ENCODE measurements at regions not wholly inside any gene's neighbourhood (a gene's known extent, or its start where the extent isn't known, plus 50 kb on each side); places are given as distances from the start of the nearest gene placed in this dataset.

- no peaks in the 10 kb centered on the region for H3K4me1 Mint-ChIP-seq
- no peaks in the 10 kb centered on the region for H3K36me3 Mint-ChIP-seq
- H3K27ac Mint-ChIP-seq, result no peak overlapping the region
- H3K4me3 Mint-ChIP-seq, result no peak overlapping the region
- peaks cover 3% of the 10 kb centered on the region for H3K9me3 Mint-ChIP-seq
- peaks cover 12% of the 10 kb centered on the region for H3K27me3 Mint-ChIP-seq (ENCODE audit: low read depth)
- no peak for TF ChIP-seq CTCF (IDR thresholded peaks at IDR 0.05; ENCODE audit: unreplicated experiment)
- peak in 1 of 2 experiments; percentile 44 for DNase-seq (ENCODE audit: low spot score in 2 of 2, unreplicated experiment in 2 of 2)
Observed at GRCh38 chr1:112172294-112172882, 182.9 kb upstream of the KCND3 start.

GRCh38 chr1:112177314-112177713, 187.8 kb upstream of the KCND3 start:
- no peak for DNase-seq (ENCODE audit: low spot score in 2 of 2, unreplicated experiment in 2 of 2)
- no peak for TF ChIP-seq CTCF (IDR thresholded peaks at IDR 0.05; ENCODE audit: unreplicated experiment)
- Mint-ChIP-seq H3K36me3 (no peaks in the 10 kb centered on the region), H3K27me3 (ENCODE audit: low read depth) (peaks cover 11% of the 10 kb centered on the region), H3K27ac (no peak overlapping the region), H3K4me1 (no peaks in the 10 kb centered on the region), H3K4me3 (no peak overlapping the region), H3K9me3 (peaks cover under 1% of the 10 kb centered on the region)

- no peaks in the 10 kb centered on the region for H3K36me3 Mint-ChIP-seq
- no peaks in the 10 kb centered on the region for H3K9me3 Mint-ChIP-seq
- H3K4me1 Mint-ChIP-seq, result no peaks in the 10 kb centered on the region
- TF ChIP-seq CTCF (IDR thresholded peaks at IDR 0.05; ENCODE audit: unreplicated experiment), result no peak
- H3K27ac Mint-ChIP-seq, result no peak overlapping the region
- DNase-seq (ENCODE audit: low spot score in 2 of 2, unreplicated experiment in 2 of 2), result no peak
- peaks cover 21% of the 10 kb centered on the region for H3K27me3 Mint-ChIP-seq (ENCODE audit: low read depth)
- H3K4me3 Mint-ChIP-seq, result no peak overlapping the region
Observed at GRCh38 chr1:112188611-112189010, 199.1 kb upstream of the KCND3 start.

GRCh38 chr1:112196008-112196588, 199.9 kb upstream of the CTTNBP2NL start:
- Mint-ChIP-seq H3K27ac (no peak overlapping the region), H3K36me3 (no peaks in the 10 kb centered on the region), H3K27me3 (ENCODE audit: low read depth) (peaks cover 17% of the 10 kb centered on the region), H3K9me3 (no peaks in the 10 kb centered on the region), H3K4me1 (no peaks in the 10 kb centered on the region), H3K4me3 (no peak overlapping the region)
- DNase-seq (ENCODE audit: low spot score in 2 of 2, unreplicated experiment in 2 of 2), result no peak
- no peak for TF ChIP-seq CTCF (IDR thresholded peaks at IDR 0.05; ENCODE audit: unreplicated experiment)

GRCh38 chr1:112196731-112197130, 199.3 kb upstream of the CTTNBP2NL start:
- Mint-ChIP-seq H3K27ac (no peak overlapping the region), H3K4me1 (no peaks in the 10 kb centered on the region), H3K27me3 (ENCODE audit: low read depth) (peaks cover 14% of the 10 kb centered on the region), H3K9me3 (no peaks in the 10 kb centered on the region), H3K36me3 (no peaks in the 10 kb centered on the region), H3K4me3 (no peak overlapping the region)
- DNase-seq (ENCODE audit: low spot score in 2 of 2, unreplicated experiment in 2 of 2), result no peak
- TF ChIP-seq CTCF (IDR thresholded peaks at IDR 0.05; ENCODE audit: unreplicated experiment), result no peak

Data from mesothelial cell of epicardium (in vitro differentiated cells).